PFSK-1 (cell line): ENCODE measurements at regions not wholly inside any gene's neighbourhood (a gene's known extent, or its start where the extent isn't known, plus 50 kb on each side); places are given as distances from the start of the nearest gene placed in this dataset.

Source experiments
- FOXP2 ChIP-seq: optimal IDR thresholded peaks from 2 replicates; pipeline ENCODE3; 2011; ENCODE audit warnings: borderline replicate concordance, control low read depth, inconsistent platforms; ENCODE audit not compliant: insufficient read depth; ENCODE audit errors: extremely low read length, extremely low read depth
- POLR2AphosphoS5 ChIP-seq: IDR thresholded peaks from 2 replicates; pipeline ENCODE4 v1.6.1; 2012; ENCODE audit warnings: low read depth, mild to moderate bottlenecking, control low read depth, low read length, moderate library complexity
- SIN3A ChIP-seq: IDR thresholded peaks from 2 replicates; pipeline ENCODE4 v1.6.1; 2012; ENCODE audit warnings: mild to moderate bottlenecking, low read length, moderate library complexity, borderline replicate concordance; ENCODE audit not compliant: insufficient read depth
- TAF1 ChIP-seq: IDR thresholded peaks from 2 replicates; pipeline ENCODE4 v1.6.1; 2012; ENCODE audit warnings: low read length, control low read depth, borderline replicate concordance; ENCODE audit not compliant: insufficient read depth
- TF ChIP-seq, protein P1 (sequence below), 2 experiments: IDR thresholded peaks; 2 replicates each; pipeline versions ENCODE4 v1.6.1 to v1.8.0; 2011 to 2012; ENCODE audit warnings: low read depth in 2 of 2, low read length in 2 of 2, control low read depth in 1 of 2, inconsistent platforms in 1 of 2, mild to moderate bottlenecking in 1 of 2, moderate library complexity in 1 of 2; ENCODE audit not compliant: insufficient read depth in 1 of 2

GRCh38 chr1:185654199-185654951, 79.8 kb upstream of the HMCN1 start:
- TF ChIP-seq SIN3A (no peak), TAF1 (no peak), POLR2AphosphoS5 (no peak), FOXP2 (no peak)
- TF ChIP-seq, protein P1, sequence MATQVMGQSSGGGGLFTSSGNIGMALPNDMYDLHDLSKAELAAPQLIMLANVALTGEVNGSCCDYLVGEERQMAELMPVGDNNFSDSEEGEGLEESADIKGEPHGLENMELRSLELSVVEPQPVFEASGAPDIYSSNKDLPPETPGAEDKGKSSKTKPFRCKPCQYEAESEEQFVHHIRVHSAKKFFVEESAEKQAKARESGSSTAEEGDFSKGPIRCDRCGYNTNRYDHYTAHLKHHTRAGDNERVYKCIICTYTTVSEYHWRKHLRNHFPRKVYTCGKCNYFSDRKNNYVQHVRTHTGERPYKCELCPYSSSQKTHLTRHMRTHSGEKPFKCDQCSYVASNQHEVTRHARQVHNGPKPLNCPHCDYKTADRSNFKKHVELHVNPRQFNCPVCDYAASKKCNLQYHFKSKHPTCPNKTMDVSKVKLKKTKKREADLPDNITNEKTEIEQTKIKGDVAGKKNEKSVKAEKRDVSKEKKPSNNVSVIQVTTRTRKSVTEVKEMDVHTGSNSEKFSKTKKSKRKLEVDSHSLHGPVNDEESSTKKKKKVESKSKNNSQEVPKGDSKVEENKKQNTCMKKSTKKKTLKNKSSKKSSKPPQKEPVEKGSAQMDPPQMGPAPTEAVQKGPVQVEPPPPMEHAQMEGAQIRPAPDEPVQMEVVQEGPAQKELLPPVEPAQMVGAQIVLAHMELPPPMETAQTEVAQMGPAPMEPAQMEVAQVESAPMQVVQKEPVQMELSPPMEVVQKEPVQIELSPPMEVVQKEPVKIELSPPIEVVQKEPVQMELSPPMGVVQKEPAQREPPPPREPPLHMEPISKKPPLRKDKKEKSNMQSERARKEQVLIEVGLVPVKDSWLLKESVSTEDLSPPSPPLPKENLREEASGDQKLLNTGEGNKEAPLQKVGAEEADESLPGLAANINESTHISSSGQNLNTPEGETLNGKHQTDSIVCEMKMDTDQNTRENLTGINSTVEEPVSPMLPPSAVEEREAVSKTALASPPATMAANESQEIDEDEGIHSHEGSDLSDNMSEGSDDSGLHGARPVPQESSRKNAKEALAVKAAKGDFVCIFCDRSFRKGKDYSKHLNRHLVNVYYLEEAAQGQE (IDR thresholded peaks at IDR 0.05; ENCODE audit: insufficient read depth in 1 of 2, low read depth in 2 of 2, low read length in 2 of 2): no peak

- TF ChIP-seq POLR2AphosphoS5: no peak
- no peak for TF ChIP-seq FOXP2
- TF ChIP-seq, protein P1 (IDR thresholded peaks at IDR 0.05; ENCODE audit: insufficient read depth in 1 of 2, low read depth in 2 of 2, low read length in 2 of 2): no peak
- TF ChIP-seq SIN3A: no peak
- no peak for TF ChIP-seq TAF1
Observed at GRCh38 chr1:185653615-185654014, 80.6 kb upstream of the HMCN1 start.

GRCh38 chr1:185652348-185652747, 81.8 kb upstream of the HMCN1 start:
- no peak for TF ChIP-seq SIN3A
- no peak for TF ChIP-seq TAF1
- TF ChIP-seq POLR2AphosphoS5: no peak
- TF ChIP-seq, protein P1 (IDR thresholded peaks at IDR 0.05; ENCODE audit: insufficient read depth in 1 of 2, low read depth in 2 of 2, low read length in 2 of 2): no peak
- no peak for TF ChIP-seq FOXP2

DNA sequence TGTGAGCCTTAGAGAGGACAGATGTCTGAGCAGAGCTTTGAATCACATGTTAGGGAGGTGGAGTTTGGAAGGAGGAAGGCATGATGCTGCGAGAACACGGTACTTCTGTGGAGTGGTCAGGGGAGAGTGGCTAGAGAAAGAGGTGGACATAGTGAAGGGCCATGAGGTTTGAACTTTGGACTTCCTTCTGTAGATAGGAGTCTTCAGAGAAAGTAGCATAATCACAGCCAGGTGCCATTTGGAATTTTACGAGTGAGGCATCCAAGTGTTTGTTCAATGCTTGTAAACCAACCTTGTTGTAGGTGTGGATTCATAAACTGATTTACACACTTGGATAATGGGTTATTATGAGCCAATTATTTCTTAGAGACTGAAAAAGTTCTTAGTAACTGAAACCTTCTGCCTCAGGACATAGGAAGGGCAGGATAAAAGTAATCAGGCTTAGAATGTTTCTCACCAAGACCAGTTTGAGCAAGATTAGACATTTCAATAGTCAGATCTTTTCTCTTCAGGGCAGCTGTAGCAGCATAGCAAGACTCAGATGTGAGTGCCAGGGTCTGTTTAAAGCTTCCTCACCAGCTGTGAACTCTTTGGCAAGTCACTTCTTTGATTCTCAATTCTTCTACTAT, 83.5 kb upstream of the HMCN1 start:
- no peak for TF ChIP-seq FOXP2
- TF ChIP-seq TAF1: no peak
- TF ChIP-seq, protein P1 (IDR thresholded peaks at IDR 0.05; ENCODE audit: insufficient read depth in 1 of 2, low read depth in 2 of 2, low read length in 2 of 2): no peak
- no peak for TF ChIP-seq POLR2AphosphoS5
- TF ChIP-seq SIN3A: no peak
